Bronchial epithelial cell (primary cell): ENCODE measurements at regions not wholly inside any gene's neighbourhood (a gene's known extent, or its start where the extent isn't known, plus 50 kb on each side); places are given as distances from the start of the nearest gene placed in this dataset.

ENCODE experiments used
- DNase-seq: peaks from one replicate; pipeline ENCODE4 v3.0.0-alpha.2; 2010; ENCODE audit warnings: low read depth
- FAIRE-seq: peaks from 2 replicates; lab custom pipeline; 2011; peaks lifted over from hg19 to GRCh38; lab: Jason Lieb, UNC
- H3K27me3 ChIP-seq: 2 replicates; pipeline ENCODE4 v1.5.1; 2011; ENCODE audit warnings: low read length; ENCODE audit not compliant: control insufficient read depth, insufficient read depth
- H3K36me3 ChIP-seq: 2 replicates; pipeline ENCODE4 v1.5.1; 2011; ENCODE audit warnings: low read length; ENCODE audit not compliant: control insufficient read depth, insufficient read depth
- H3K4me3 ChIP-seq: 2 replicates; pipeline ENCODE4 v1.5.1; 2011; ENCODE audit warnings: mild to moderate bottlenecking, low read depth, low read length, control low read depth
- CTCF ChIP-seq: IDR thresholded peaks from 2 replicates; pipeline ENCODE4 v1.5.1; 2011; ENCODE audit warnings: mild to moderate bottlenecking, moderate library complexity, low read length, control low read depth, inconsistent platforms; ENCODE audit not compliant: insufficient read depth, severe bottlenecking

GRCh38 chr2:2392332-2392731, 61.3 kb upstream of the MYT1L start:
- DNase-seq (no peak), FAIRE-seq (no peak)
- TF ChIP-seq CTCF = no peak

GRCh38 chr2:2389215-2389614, 58.1 kb upstream of the MYT1L start:
- DNase-seq (no peak), FAIRE-seq (no peak)
- no peaks in the 10 kb centered on the region for H3K36me3 ChIP-seq
- H3K4me3 ChIP-seq = no peak overlapping the region
- no peaks in the 10 kb centered on the region for H3K27me3 ChIP-seq
- no peak for TF ChIP-seq CTCF

More at GRCh38 chr2:2392332-2392731, 61.3 kb upstream of the MYT1L start:
- Histone ChIP-seq H3K36me3 (no peaks in the 10 kb centered on the region), H3K4me3 (no peak overlapping the region), H3K27me3 (no peaks in the 10 kb centered on the region)
